H9 (cell line): ENCODE measurements at regions not wholly inside any gene's neighbourhood (a gene's known extent, or its start where the extent isn't known, plus 50 kb on each side); places are given as distances from the start of the nearest gene placed in this dataset.

Source experiments
- DNase-seq: peaks from one replicate; pipeline ENCODE4 v3.0.0-alpha.2; 2017
- H2AFZ ChIP-seq: one replicate; pipeline ENCODE4 v1.6.1; 2013; ENCODE audit warnings: mild to moderate bottlenecking, low read length, control low read depth, moderate library complexity
- H2AK5ac ChIP-seq: 2 replicates; pipeline ENCODE4 v1.6.1; 2013; ENCODE audit warnings: low read length, control low read depth, mixed read lengths; ENCODE audit not compliant: insufficient read length
- H2BK120ac ChIP-seq: one replicate; pipeline ENCODE4 v1.6.1; 2013; ENCODE audit warnings: low read depth, mild to moderate bottlenecking, low read length, control low read depth, inconsistent platforms; ENCODE audit not compliant: poor library complexity, severe bottlenecking
- H2BK12ac ChIP-seq: 2 replicates; pipeline ENCODE4 v1.6.1; 2013; ENCODE audit warnings: low read length, control low read depth, mixed read lengths, low read depth; ENCODE audit not compliant: insufficient read length
- H2BK15ac ChIP-seq: 2 replicates; pipeline ENCODE4 v1.6.1; 2013; ENCODE audit warnings: low read depth, low read length, control low read depth
- H2BK20ac ChIP-seq: one replicate; pipeline ENCODE4 v1.6.1; 2013; ENCODE audit warnings: low read depth, mild to moderate bottlenecking, low read length, control low read depth, inconsistent platforms; ENCODE audit not compliant: poor library complexity, severe bottlenecking
- H2BK5ac ChIP-seq: 2 replicates; pipeline ENCODE4 v1.6.1; 2013; ENCODE audit warnings: low read length, control low read depth, mixed read lengths; ENCODE audit not compliant: insufficient read length
- H3K14ac ChIP-seq: 2 replicates; pipeline ENCODE4 v1.6.1; 2013; ENCODE audit warnings: low read length, control low read depth; ENCODE audit not compliant: insufficient read depth
- H3K18ac ChIP-seq: 2 replicates; pipeline ENCODE4 v1.6.1; 2013; ENCODE audit warnings: low read depth, mild to moderate bottlenecking, mixed read lengths, low read length, control low read depth; ENCODE audit not compliant: insufficient read length
- H3K23ac ChIP-seq: 2 replicates; pipeline ENCODE4 v1.6.1; 2013; ENCODE audit warnings: low read length, control low read depth, mixed read lengths, low read depth; ENCODE audit not compliant: insufficient read length
- H3K23me2 ChIP-seq: 2 replicates; pipeline ENCODE4 v1.6.1; 2013; ENCODE audit warnings: low read depth, mild to moderate bottlenecking, mixed read lengths, low read length, control low read depth; ENCODE audit not compliant: insufficient read length, poor library complexity, severe bottlenecking
- H3K27ac ChIP-seq: 2 replicates; pipeline ENCODE4 v1.5.1; 2013; ENCODE audit warnings: low read length, control low read depth, mixed read lengths, low read depth; ENCODE audit not compliant: insufficient read length
- H3K27me3 ChIP-seq: 2 replicates; pipeline ENCODE4 v1.6.1; 2013; ENCODE audit warnings: low read length, control low read depth, inconsistent platforms; ENCODE audit not compliant: insufficient read depth
- H3K4ac ChIP-seq: 2 replicates; pipeline ENCODE4 v1.6.1; 2013; ENCODE audit warnings: low read depth, mild to moderate bottlenecking, control low read depth, inconsistent platforms, low read length, moderate library complexity
- H3K4me1 ChIP-seq: 2 replicates; pipeline ENCODE4 v1.6.1; 2013; ENCODE audit warnings: low read length, control low read depth, inconsistent platforms; ENCODE audit not compliant: insufficient read depth
- H3K4me2 ChIP-seq: 2 replicates; pipeline ENCODE4 v1.6.1; 2013; ENCODE audit warnings: low read length, control low read depth, mixed read lengths; ENCODE audit not compliant: insufficient read length, insufficient read depth
- H3K56ac ChIP-seq: 2 replicates; pipeline ENCODE4 v1.6.1; 2013; ENCODE audit warnings: low read depth, mild to moderate bottlenecking, mixed read lengths, low read length, control low read depth; ENCODE audit not compliant: insufficient read length
- H3K79me1 ChIP-seq: 2 replicates; pipeline ENCODE4 v1.6.1; 2013; ENCODE audit warnings: low read depth, mild to moderate bottlenecking, moderate library complexity, low read length, control low read depth, inconsistent platforms; ENCODE audit not compliant: insufficient read depth, poor library complexity, severe bottlenecking
- H3K79me2 ChIP-seq: 2 replicates; pipeline ENCODE4 v1.6.1; 2013; ENCODE audit warnings: low read length, control low read depth, inconsistent platforms; ENCODE audit not compliant: insufficient read depth
- H3K9ac ChIP-seq: 2 replicates; pipeline ENCODE4 v1.6.1; 2013; ENCODE audit warnings: low read length, control low read depth, mixed read lengths; ENCODE audit not compliant: insufficient read length; ENCODE audit errors: extremely low read depth
- H3K9me3 ChIP-seq: one replicate; pipeline ENCODE4 v1.6.1; 2013; ENCODE audit warnings: low read depth, low read length, inconsistent platforms; ENCODE audit not compliant: control insufficient read depth
- H3T11ph ChIP-seq: one replicate; pipeline ENCODE4 v1.6.1; 2013; ENCODE audit warnings: mild to moderate bottlenecking, low read length, control low read depth, inconsistent platforms
- H4K20me1 ChIP-seq: one replicate; pipeline ENCODE4 v1.6.1; 2013; ENCODE audit not compliant: control insufficient read depth, insufficient read length, insufficient read depth
- H4K5ac ChIP-seq: 2 replicates; pipeline ENCODE4 v1.6.1; 2013; ENCODE audit warnings: low read depth, mild to moderate bottlenecking, mixed read lengths, low read length, control low read depth; ENCODE audit not compliant: insufficient read length
- H4K8ac ChIP-seq: replicated peaks from 2 replicates; pipeline ENCODE4 v1.6.1; 2013; ENCODE audit warnings: low read length, control low read depth, mixed read lengths, low read depth; ENCODE audit not compliant: insufficient read length
- H4K91ac ChIP-seq: 2 replicates; pipeline ENCODE4 v1.6.1; 2013; ENCODE audit warnings: low read depth, mild to moderate bottlenecking, moderate library complexity, mixed read lengths, low read length, control low read depth; ENCODE audit not compliant: insufficient read length
- H3K27ac Mint-ChIP-seq, 3 experiments: 2 replicates in 2 of 3; 3 replicates in 1 of 3; pipeline ENCODE4 v1.8.0; 2020 to 2021; ENCODE audit warnings: mixed read lengths in 3 of 3, mild to moderate bottlenecking in 1 of 3, moderate library complexity in 1 of 3
- H3K27me3 Mint-ChIP-seq: 2 replicates; pipeline ENCODE4 v1.8.0; 2021; ENCODE audit warnings: low read depth, mild to moderate bottlenecking, moderate library complexity, mixed read lengths
- H3K36me3 Mint-ChIP-seq, 3 experiments: 2 replicates in 2 of 3; 3 replicates in 1 of 3; pipeline ENCODE4 v1.8.0; 2020 to 2021; ENCODE audit warnings: low read depth in 3 of 3, mixed read lengths in 3 of 3; ENCODE audit not compliant: insufficient read depth in 1 of 3
- H3K4me1 Mint-ChIP-seq, 2 experiments: 2 replicates each; pipeline ENCODE4 v1.8.0; 2020; ENCODE audit warnings: mixed read lengths in 2 of 2
- H3K4me3 Mint-ChIP-seq, 2 experiments: 2 replicates in 1 of 2; 3 replicates in 1 of 2; pipeline ENCODE4 v1.8.0; 2020 to 2021; ENCODE audit warnings: mild to moderate bottlenecking in 2 of 2, mixed read lengths in 2 of 2, moderate library complexity in 1 of 2
- H3K9me3 Mint-ChIP-seq, 2 experiments: 2 replicates in 1 of 2; 3 replicates in 1 of 2; pipeline ENCODE4 v1.8.0; 2020; ENCODE audit warnings: mild to moderate bottlenecking in 2 of 2, mixed read lengths in 2 of 2, moderate library complexity in 1 of 2
- CTCF ChIP-seq: fragments of 200-600 bp; sonication (generic); conservative IDR thresholded peaks from 3 replicates; pipeline ENCODE4 v1.8.0; 2021; ENCODE audit warnings: antibody characterized with exemption, mild to moderate bottlenecking
- WGBS: extraction: QIAGEN DNeasy Blood & Tissue Kit; methylation state at CpG from one replicate; pipeline ENCODE4 v1.1.7; 2013; ENCODE audit warnings: missing lambda C conversion rate, low lambda C conversion rate, mixed read lengths; ENCODE audit not compliant: insufficient read length; ENCODE audit errors: extremely low coverage; 5-methylcytosine and 5-hydroxymethylcytosine counted together

- H2BK20ac ChIP-seq, result no peak overlapping the region
- no peak overlapping the region for H3K56ac ChIP-seq
- H4K8ac ChIP-seq, result no peak overlapping the region
- H2BK15ac ChIP-seq, result no peak overlapping the region
- H3K4me1 ChIP-seq, result no peaks in the 10 kb centered on the region
- H2BK12ac ChIP-seq, result no peak overlapping the region
- WGBS, result no CpG with 5 or more reads among the region's 2 CpGs
- no peak overlapping the region for H4K91ac ChIP-seq
- H3K14ac ChIP-seq, result no peak overlapping the region
- H3K9me3 ChIP-seq, result no peaks in the 10 kb centered on the region
- no peak overlapping the region for H3K23ac ChIP-seq
- no peaks in the 10 kb centered on the region for H3K27me3 ChIP-seq
- no peaks in the 10 kb centered on the region for H3K79me2 ChIP-seq
- H3K79me1 ChIP-seq, result no peaks in the 10 kb centered on the region
- H4K20me1 ChIP-seq, result no peaks in the 10 kb centered on the region
- H3K27ac ChIP-seq, result no peak overlapping the region
- H2AK5ac ChIP-seq, result no peak overlapping the region
- H2BK5ac ChIP-seq, result no peak overlapping the region
- Mint-ChIP-seq H3K27ac (no peak overlapping the region), H3K9me3 (no peaks in the 10 kb centered on the region), H3K36me3 (no peaks in the 10 kb centered on the region), H3K27me3 (no peaks in the 10 kb centered on the region), H3K4me3 (no peak overlapping the region), H3K4me1 (peaks cover 0 to 6% of the 10 kb centered on the region in 2 experiments; a peak in 2 of 4 replicates)
- H3K9ac ChIP-seq, result no peak overlapping the region
- no peak overlapping the region for H2AFZ ChIP-seq
- H3K4me2 ChIP-seq, result no peak overlapping the region
- H3K23me2 ChIP-seq, result no peaks in the 10 kb centered on the region
- DNase-seq, result no peak
- no peak overlapping the region for H2BK120ac ChIP-seq
- no peak overlapping the region for H3K18ac ChIP-seq
- TF ChIP-seq CTCF, result no peak
- no peak overlapping the region for H4K5ac ChIP-seq
- no peak overlapping the region for H3T11ph ChIP-seq
- H3K4ac ChIP-seq, result no peak overlapping the region
Observed at GRCh38 chr12:60197589-60197988, 601.8 kb downstream of the SLC16A7 start.
